KMS-11 (cell line): ENCODE measurements at regions not wholly inside any gene's neighbourhood (a gene's known extent, or its start where the extent isn't known, plus 50 kb on each side); places are given as distances from the start of the nearest gene placed in this dataset.

Experiments
- H2AFZ ChIP-seq: fragments of 200-600 bp; sonication (generic); 2 replicates; pipeline ENCODE4 v1.6.1; 2016; ENCODE audit warnings: antibody characterized with exemption, mixed run types, low read depth
- H3K27ac ChIP-seq: fragments of 200-600 bp; sonication (generic); 2 replicates; pipeline ENCODE4 v1.6.1; 2016; ENCODE audit warnings: mild to moderate bottlenecking, mixed run types
- H3K27me3 ChIP-seq: fragments of 200-600 bp; sonication (generic); 2 replicates; pipeline ENCODE4 v1.6.1; 2017; ENCODE audit warnings: mild to moderate bottlenecking, low read depth, mixed run types, moderate library complexity; ENCODE audit not compliant: insufficient read depth
- H3K36me3 ChIP-seq: fragments of 200-600 bp; sonication (generic); 2 replicates; pipeline ENCODE4 v1.6.1; 2017; ENCODE audit warnings: mild to moderate bottlenecking, mixed run types; ENCODE audit not compliant: insufficient read depth
- H3K4me1 ChIP-seq: fragments of 200-600 bp; sonication (generic); 2 replicates; pipeline ENCODE4 v1.6.1; 2016; ENCODE audit warnings: mild to moderate bottlenecking, low read depth, mixed run types; ENCODE audit not compliant: poor library complexity, severe bottlenecking
- H3K4me2 ChIP-seq: fragments of 200-600 bp; sonication (generic); 2 replicates; pipeline ENCODE4 v1.7.0; 2016; ENCODE audit warnings: mild to moderate bottlenecking, mixed run types
- H3K4me3 ChIP-seq: fragments of 200-600 bp; sonication (generic); IDR thresholded peaks from 2 replicates; pipeline ENCODE4 v1.6.1; 2017; ENCODE audit warnings: low read depth, low read length, mixed read lengths; ENCODE audit not compliant: insufficient read depth
- H3K79me2 ChIP-seq: fragments of 200-600 bp; sonication (generic); 2 replicates; pipeline ENCODE4 v1.6.1; 2016; ENCODE audit warnings: low read depth, mixed run types; ENCODE audit not compliant: insufficient read depth
- H3K9ac ChIP-seq: fragments of 200-600 bp; sonication (generic); 2 replicates; pipeline ENCODE4 v1.6.1; 2016; ENCODE audit warnings: mild to moderate bottlenecking, mixed run types
- H4K20me1 ChIP-seq: fragments of 200-600 bp; sonication (generic); 2 replicates; pipeline ENCODE4 v1.6.1; 2016; ENCODE audit warnings: mild to moderate bottlenecking, mixed run types; ENCODE audit not compliant: insufficient read depth
- TF ChIP-seq, protein P1 (sequence below): fragments of 200-600 bp; sonication (generic); conservative IDR thresholded peaks from 2 replicates; pipeline ENCODE4 v1.6.1; 2017; ENCODE audit warnings: low read depth, mild to moderate bottlenecking, antibody characterized with exemption, low read length, moderate library complexity, mixed read lengths

DNA sequence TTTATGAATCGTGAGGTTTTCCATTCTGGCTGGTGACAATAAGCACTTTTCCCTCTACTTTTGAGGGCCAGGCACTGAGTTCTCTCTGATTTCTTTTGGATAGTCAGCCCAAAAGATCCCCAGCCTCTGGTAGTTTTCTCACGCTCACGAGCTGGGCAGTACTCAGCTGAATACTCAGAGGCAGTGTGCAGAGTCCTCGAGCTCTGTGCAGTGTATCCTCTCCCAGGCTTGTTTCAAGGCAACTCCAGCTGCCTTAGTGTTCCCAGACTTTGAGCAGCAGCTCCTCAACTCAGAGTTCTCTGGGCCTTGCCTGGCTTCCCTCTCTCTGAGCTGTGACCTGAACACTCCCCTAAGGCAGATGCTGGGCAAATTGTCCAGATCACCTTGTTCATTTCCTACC, 59.1 kb upstream of the IQSEC1 start:
- no peak overlapping the region for H2AFZ ChIP-seq
- no peak overlapping the region for H3K4me2 ChIP-seq
- TF ChIP-seq, protein P1, sequence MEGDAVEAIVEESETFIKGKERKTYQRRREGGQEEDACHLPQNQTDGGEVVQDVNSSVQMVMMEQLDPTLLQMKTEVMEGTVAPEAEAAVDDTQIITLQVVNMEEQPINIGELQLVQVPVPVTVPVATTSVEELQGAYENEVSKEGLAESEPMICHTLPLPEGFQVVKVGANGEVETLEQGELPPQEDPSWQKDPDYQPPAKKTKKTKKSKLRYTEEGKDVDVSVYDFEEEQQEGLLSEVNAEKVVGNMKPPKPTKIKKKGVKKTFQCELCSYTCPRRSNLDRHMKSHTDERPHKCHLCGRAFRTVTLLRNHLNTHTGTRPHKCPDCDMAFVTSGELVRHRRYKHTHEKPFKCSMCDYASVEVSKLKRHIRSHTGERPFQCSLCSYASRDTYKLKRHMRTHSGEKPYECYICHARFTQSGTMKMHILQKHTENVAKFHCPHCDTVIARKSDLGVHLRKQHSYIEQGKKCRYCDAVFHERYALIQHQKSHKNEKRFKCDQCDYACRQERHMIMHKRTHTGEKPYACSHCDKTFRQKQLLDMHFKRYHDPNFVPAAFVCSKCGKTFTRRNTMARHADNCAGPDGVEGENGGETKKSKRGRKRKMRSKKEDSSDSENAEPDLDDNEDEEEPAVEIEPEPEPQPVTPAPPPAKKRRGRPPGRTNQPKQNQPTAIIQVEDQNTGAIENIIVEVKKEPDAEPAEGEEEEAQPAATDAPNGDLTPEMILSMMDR, result no peak
- no peaks in the 10 kb centered on the region for H3K27me3 ChIP-seq
- H3K36me3 ChIP-seq, result no peaks in the 10 kb centered on the region
- H3K79me2 ChIP-seq, result no peaks in the 10 kb centered on the region
- no peaks in the 10 kb centered on the region for H4K20me1 ChIP-seq
- no peak overlapping the region for H3K27ac ChIP-seq
- no peaks in the 10 kb centered on the region for H3K4me1 ChIP-seq
- H3K9ac ChIP-seq, result no peak overlapping the region
- no peak overlapping the region for H3K4me3 ChIP-seq

DNA sequence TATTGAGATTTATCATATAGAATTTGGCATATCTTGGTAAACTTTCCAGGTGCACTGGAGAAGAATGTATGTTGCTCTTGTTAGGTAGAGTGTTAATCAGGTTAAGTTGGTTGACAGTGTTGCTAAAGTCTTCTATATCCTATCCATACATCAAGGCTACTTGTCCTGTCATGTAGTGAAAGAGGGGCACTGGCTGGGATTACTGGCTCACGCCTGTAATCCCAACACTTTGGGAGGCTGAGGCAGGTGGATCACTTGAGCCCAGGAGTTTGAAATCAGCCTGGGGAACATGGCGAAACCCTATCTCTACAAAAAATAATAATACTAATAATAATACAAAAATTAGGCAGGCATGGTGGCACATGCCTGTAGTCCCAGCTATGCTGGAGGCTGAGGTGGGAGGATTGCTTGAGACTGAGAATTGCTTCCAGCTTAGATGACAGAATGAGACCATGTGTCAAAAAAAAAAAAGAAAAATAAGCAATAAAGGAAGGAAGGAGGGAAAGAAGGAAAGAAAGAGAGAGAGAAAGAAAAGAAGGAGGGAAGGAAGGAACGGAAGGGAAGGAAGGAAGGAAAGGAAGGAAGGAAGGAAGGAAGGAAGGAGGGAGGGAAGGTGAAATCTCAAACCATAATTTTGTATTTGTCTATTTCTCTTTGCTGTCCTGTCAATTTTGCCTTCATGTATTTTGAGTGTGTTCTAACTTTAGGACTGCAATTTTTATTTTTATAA, 57.4 kb upstream of the IQSEC1 start:
- Histone ChIP-seq H4K20me1 (no peaks in the 10 kb centered on the region), H3K27ac (no peak overlapping the region)

DNA sequence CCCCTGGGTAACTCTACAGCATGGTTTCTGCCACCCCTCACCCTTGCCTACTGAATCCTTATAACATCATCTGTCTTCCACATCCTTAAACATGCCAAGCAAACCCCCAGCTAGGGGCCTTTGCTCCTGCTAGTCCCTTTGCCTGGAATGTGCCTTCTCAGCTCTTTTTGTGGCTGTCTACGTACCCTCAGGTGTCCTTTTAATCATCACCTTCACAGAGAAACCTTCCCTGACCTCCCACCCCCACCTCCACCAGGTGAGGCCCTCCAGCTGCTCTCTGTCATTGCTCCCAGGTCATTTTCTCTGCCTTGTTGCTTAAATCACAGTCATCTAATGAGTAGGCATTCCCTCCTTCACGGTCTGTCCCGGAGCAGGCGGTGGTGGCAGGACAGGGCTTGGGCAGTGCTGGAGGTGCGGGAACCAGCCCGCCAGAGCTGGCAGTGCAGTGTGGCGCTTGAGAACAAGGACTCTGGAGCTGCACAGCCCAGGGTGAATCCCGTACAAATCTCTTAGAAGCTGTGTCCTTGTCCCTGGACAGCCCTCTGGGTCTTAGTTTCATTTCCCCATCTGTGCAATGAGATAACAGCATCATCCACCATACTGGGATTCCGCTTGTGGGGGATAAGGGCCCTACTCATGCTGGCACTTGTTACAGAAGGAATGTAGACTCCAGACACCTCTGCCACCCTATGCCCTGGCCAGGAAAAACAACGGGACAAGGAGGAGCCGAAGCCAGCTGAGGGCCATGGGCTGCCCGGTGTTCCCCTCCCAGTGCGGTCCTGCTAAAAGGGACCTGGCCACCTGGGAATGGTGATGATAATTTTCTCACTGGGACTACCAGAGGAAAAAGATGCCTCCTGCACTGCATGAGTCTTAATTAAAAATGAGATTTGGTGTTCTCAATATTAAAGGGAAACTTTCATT, 52.1 kb upstream of the IQSEC1 start:
- H4K20me1 ChIP-seq, result no peaks in the 10 kb centered on the region
- H3K27me3 ChIP-seq, result no peaks in the 10 kb centered on the region
- no peak overlapping the region for H3K4me3 ChIP-seq
- H3K27ac ChIP-seq, result no peak overlapping the region
- H3K36me3 ChIP-seq, result no peaks in the 10 kb centered on the region
- no peak overlapping the region for H3K4me2 ChIP-seq
- no peak overlapping the region for H3K9ac ChIP-seq
- no peaks in the 10 kb centered on the region for H3K79me2 ChIP-seq
- H3K4me1 ChIP-seq, result no peaks in the 10 kb centered on the region
- H2AFZ ChIP-seq, result no peak overlapping the region
- TF ChIP-seq, protein P1, result no peak

More for the DNA sequence above, 57.4 kb upstream of the IQSEC1 start:
- TF ChIP-seq, protein P1, result no peak
- no peaks in the 10 kb centered on the region for H3K27me3 ChIP-seq
- H2AFZ ChIP-seq, result no peak overlapping the region
- no peaks in the 10 kb centered on the region for H3K79me2 ChIP-seq
- H3K36me3 ChIP-seq, result no peaks in the 10 kb centered on the region
- H3K4me3 ChIP-seq, result no peak overlapping the region
- H3K4me1 ChIP-seq, result no peaks in the 10 kb centered on the region
- H3K9ac ChIP-seq, result no peak overlapping the region
- H3K4me2 ChIP-seq, result no peak overlapping the region

DNA sequence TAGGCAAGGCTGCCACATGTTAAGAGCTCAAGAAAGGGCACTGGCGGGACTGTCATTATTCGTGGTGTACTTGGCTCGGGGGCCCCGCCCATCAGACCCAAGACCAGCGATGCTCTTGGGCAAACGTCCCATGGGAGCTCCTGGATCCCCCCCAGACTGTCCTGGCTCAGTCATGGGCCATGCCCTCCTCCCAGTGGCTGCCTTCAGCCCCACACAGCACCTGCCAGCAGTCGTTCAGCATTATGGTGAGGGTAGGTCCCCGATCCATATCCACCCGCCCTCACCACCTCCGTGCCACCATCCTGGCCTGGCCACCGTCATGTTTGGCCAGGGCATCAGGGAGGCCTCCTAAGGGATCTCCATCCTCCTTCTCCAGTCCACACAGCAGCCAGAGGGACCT, 51.4 kb upstream of the IQSEC1 start:
- H3K27me3 ChIP-seq, result no peaks in the 10 kb centered on the region
- no peak overlapping the region for H3K4me2 ChIP-seq
- TF ChIP-seq, protein P1, result no peak

More for the DNA sequence above, 51.4 kb upstream of the IQSEC1 start:
- Histone ChIP-seq H3K4me1 (no peaks in the 10 kb centered on the region), H3K27ac (no peak overlapping the region), H3K9ac (no peak overlapping the region), H4K20me1 (no peaks in the 10 kb centered on the region), H3K4me3 (no peak overlapping the region), H3K79me2 (no peaks in the 10 kb centered on the region), H2AFZ (no peak overlapping the region), H3K36me3 (no peaks in the 10 kb centered on the region)
